Left lung (tissue), 4 donors: ENCODE measurements at regions not wholly inside any gene's neighbourhood (a gene's known extent, or its start where the extent isn't known, plus 50 kb on each side); places are given as distances from the start of the nearest gene placed in this dataset.

Source experiments
- ATAC-seq: fragments of 200-7000 bp; cut with Tn5 transposase; one replicate; pipeline ENCODE4 v1.9.1; 2020; ENCODE audit warnings: moderate library complexity
- DNase-seq, 4 donors: peaks; one replicate each; pipeline ENCODE4 v3.0.0-alpha.2; 2013 to 2020
- H3K27ac ChIP-seq, 2 donors: fragments of 200-600 bp; sonication (generic) in 1 of 2; one replicate each; pipeline versions ENCODE4 v1.5.0 to v1.8.0; 2020 to 2021
- H3K27me3 ChIP-seq, 2 donors: fragments of 200-600 bp; sonication (generic) in 1 of 2; one replicate each; pipeline versions ENCODE4 v1.5.0 to v1.8.0; 2020 to 2021
- H3K36me3 ChIP-seq, 2 donors: fragments of 200-600 bp; sonication (generic) in 1 of 2; one replicate each; pipeline versions ENCODE4 v1.5.0 to v1.8.0; 2020 to 2021
- H3K4me1 ChIP-seq, 2 donors: fragments of 200-600 bp; one replicate each; pipeline ENCODE4 v1.8.0; 2021
- H3K4me3 ChIP-seq, 2 donors: fragments of 200-600 bp; sonication (generic) in 1 of 2; one replicate each; pipeline versions ENCODE4 v1.5.0 to v1.8.0; 2020 to 2021; ENCODE audit warnings: mild to moderate bottlenecking in 1 of 2
- H3K9me3 ChIP-seq, 2 donors: fragments of 200-600 bp; sonication (generic) in 1 of 2; one replicate each; pipeline versions ENCODE4 v1.5.0 to v1.8.0; 2020 to 2021
- CTCF ChIP-seq, 2 donors: fragments of 200-600 bp; sonication (generic) in 1 of 2; IDR thresholded peaks; one replicate each; pipeline versions ENCODE4 v1.5.0 to v1.8.0; 2021; ENCODE audit warnings: antibody characterized with exemption in 2 of 2
- intact Hi-C, 2 donors: fragments of 100-400 bp; cut with DNase I; formaldehyde crosslinking; loops; one replicate each; pipeline versions ENCODE4 v1.11.2 to v1.14.2; 2022
- donor health status: DM: no; HTN: yes; CAD: no.
- donor health status: DM: no; HTN: no; CAD: no.

GRCh38 chrX:7240929-7241328 lies 93.0 kb upstream of the PUDP start:
- no peaks in the 10 kb centered on the region for H3K9me3 ChIP-seq
- H3K27me3 ChIP-seq = no peaks in the 10 kb centered on the region
- H3K27ac ChIP-seq = no peak overlapping the region
- no peak for TF ChIP-seq CTCF (IDR thresholded peaks at IDR 0.05)
- DNase-seq (no peak), ATAC-seq (no peak)
- intact Hi-C loops = no loop called here
- H3K36me3 ChIP-seq = no peaks in the 10 kb centered on the region
- peaks cover 0 to 2% of the 10 kb centered on the region in 2 donors for H3K4me1 ChIP-seq
- H3K4me3 ChIP-seq = no peak overlapping the region

- no peaks in the 10 kb centered on the region for H3K27me3 ChIP-seq
- H3K4me3 ChIP-seq = no peak overlapping the region
- H3K27ac ChIP-seq = no peak overlapping the region
- H3K36me3 ChIP-seq = no peaks in the 10 kb centered on the region
- ATAC-seq (no peak), DNase-seq (no peak)
- H3K4me1 ChIP-seq = no peaks in the 10 kb centered on the region
- intact Hi-C loops = no loop called here
- H3K9me3 ChIP-seq = no peaks in the 10 kb centered on the region
- TF ChIP-seq CTCF (IDR thresholded peaks at IDR 0.05) = no peak
Observed at GRCh38 chrX:7235071-7235470, 87.1 kb upstream of the PUDP start.

- H3K4me1 ChIP-seq = no peaks in the 10 kb centered on the region
- no peak for ATAC-seq
- no peak overlapping the region for H3K27ac ChIP-seq
- intact Hi-C loops = no loop called here
- no peak for DNase-seq
- H3K9me3 ChIP-seq = no peaks in the 10 kb centered on the region
- TF ChIP-seq CTCF (IDR thresholded peaks at IDR 0.05) = no peak
- H3K27me3 ChIP-seq = no peaks in the 10 kb centered on the region
- no peaks in the 10 kb centered on the region for H3K36me3 ChIP-seq
- H3K4me3 ChIP-seq = no peak overlapping the region
Observed at GRCh38 chrX:7233580-7234406, 85.8 kb upstream of the PUDP start.

GRCh38 chrX:7228226-7228625 lies 80.3 kb upstream of the PUDP start:
- TF ChIP-seq CTCF (IDR thresholded peaks at IDR 0.05) = no peak
- no peaks in the 10 kb centered on the region for H3K9me3 ChIP-seq
- no peak overlapping the region for H3K4me3 ChIP-seq
- DNase-seq (no peak), ATAC-seq (no peak)
- H3K27ac ChIP-seq = no peak overlapping the region
- no peaks in the 10 kb centered on the region for H3K4me1 ChIP-seq
- no peaks in the 10 kb centered on the region for H3K27me3 ChIP-seq
- intact Hi-C loops = no loop called here
- no peaks in the 10 kb centered on the region for H3K36me3 ChIP-seq

GRCh38 chrX:7225338-7225737 lies 77.4 kb upstream of the PUDP start:
- H3K27me3 ChIP-seq = no peaks in the 10 kb centered on the region

More at GRCh38 chrX:7225338-7225737, 77.4 kb upstream of the PUDP start:
- Histone ChIP-seq H3K36me3 (no peaks in the 10 kb centered on the region), H3K27ac (no peak overlapping the region), H3K4me3 (no peak overlapping the region), H3K4me1 (no peaks in the 10 kb centered on the region), H3K9me3 (no peaks in the 10 kb centered on the region)
- ATAC-seq = no peak
- intact Hi-C loops = no loop called here
- no peak for TF ChIP-seq CTCF (IDR thresholded peaks at IDR 0.05)
- no peak for DNase-seq
